ENCODE measurements at regions not wholly inside any gene's neighbourhood (a gene's known extent, or its start where the extent isn't known, plus 50 kb on each side); places are given as distances from the start of the nearest gene placed in this dataset.

DNA sequence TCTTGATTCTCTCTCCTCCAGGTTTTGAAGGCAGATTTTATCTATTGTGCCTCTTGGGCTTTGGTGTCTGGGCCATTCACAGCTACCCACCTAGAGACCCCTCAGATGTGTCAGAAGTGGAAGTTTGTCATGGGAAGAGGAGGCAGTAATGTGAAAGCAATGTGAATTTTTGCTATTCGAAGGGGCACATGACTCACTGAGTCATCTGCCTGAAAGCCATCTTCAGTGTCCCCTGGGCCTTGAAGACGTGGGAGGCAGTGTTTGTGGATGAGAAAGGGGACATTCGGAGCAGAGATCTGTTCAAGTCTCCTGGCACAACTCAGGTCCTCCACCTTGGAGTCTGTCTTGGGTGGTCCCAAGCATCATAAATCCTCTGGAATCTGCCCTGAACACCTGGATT, 530.2 kb downstream of the NPIPA7 start:
- TF ChIP-seq CTCF (IDR thresholded peaks at IDR 0.05; ENCODE audit: insufficient read depth, low read length, poor library complexity, severe bottlenecking) (no peak), EZH2phosphoT487 (conservative IDR thresholded peaks at IDR 0.05; ENCODE audit: low read length) (no peak)

Data from SU-DHL-6 (cell line).